ENCODE measurements at regions not wholly inside any gene's neighbourhood (a gene's known extent, or its start where the extent isn't known, plus 50 kb on each side); places are given as distances from the start of the nearest gene placed in this dataset.

DNA sequence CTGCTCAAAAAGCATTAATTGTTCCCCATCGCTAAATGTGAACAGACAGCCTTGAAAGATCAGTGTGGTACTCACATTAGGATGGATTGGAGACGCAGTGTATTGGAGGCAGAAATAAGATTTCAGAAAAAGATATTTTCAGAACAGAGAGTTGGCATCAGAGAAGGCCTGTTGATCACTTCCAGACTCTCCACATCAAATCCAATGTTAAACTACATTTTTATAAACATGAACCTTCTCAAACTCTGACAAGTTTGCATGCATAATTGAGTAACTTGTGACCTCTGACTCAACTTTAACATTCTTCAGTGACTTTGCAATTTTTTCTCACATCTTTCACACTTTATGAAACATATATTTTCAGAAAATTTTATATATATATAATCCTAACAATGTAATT lies 919.6 kb upstream of the SEMA6A start:
- TF ChIP-seq POLR2AphosphoS5 (IDR thresholded peaks at IDR 0.05; ENCODE audit: low read depth, low read length) (no peak), POLR2A (IDR thresholded peaks at IDR 0.05; ENCODE audit: low read depth, low read length) (no peak), TAF1 (IDR thresholded peaks at IDR 0.05; ENCODE audit: borderline replicate concordance, low read depth, low read length) (no peak)

Measured in GM12892 (cell line).